Gastrocnemius medialis (tissue), 4 donors: ENCODE measurements at regions not wholly inside any gene's neighbourhood (a gene's known extent, or its start where the extent isn't known, plus 50 kb on each side); places are given as distances from the start of the nearest gene placed in this dataset.
A peak's percentile ranks its signal among the peaks of the same experiment; 100 is the strongest.

Experiments used
- ATAC-seq, 2 donors: fragments of 150-250 bp; one replicate each; pipeline ENCODE4 v1.9.1; 2016
- DNase-seq, 2 donors: peaks; one replicate each; pipeline ENCODE4 v3.0.0-alpha.2; 2019
- H3K27ac ChIP-seq, 4 donors: fragments of 200-600 bp; sonication (generic); 1 replicate in 1 of 4; 2 replicates in 3 of 4; pipeline ENCODE4 v1.5.1; 2016 to 2018; ENCODE audit warnings: mild to moderate bottlenecking in 2 of 4, moderate library complexity in 1 of 4
- H3K27me3 ChIP-seq, 3 donors: fragments of 200-600 bp; sonication (generic) in 2 of 3; 1 replicate in 1 of 3; 2 replicates in 2 of 3; pipeline versions ENCODE4 v1.5.1 to v1.6.0; 2016 to 2019; ENCODE audit warnings: mild to moderate bottlenecking in 1 of 3, moderate library complexity in 1 of 3
- H3K36me3 ChIP-seq, 2 donors: fragments of 200-600 bp; sonication (generic) in 1 of 2; one replicate each; pipeline ENCODE4 v1.5.1; 2017 to 2018
- H3K4me1 ChIP-seq, 2 donors: fragments of 200-600 bp; sonication (generic) in 1 of 2; one replicate each; pipeline ENCODE4 v1.5.1; 2016 to 2017; ENCODE audit warnings: mild to moderate bottlenecking in 2 of 2
- H3K4me3 ChIP-seq, 4 donors: fragments of 200-600 bp; sonication (generic) in 3 of 4; 1 replicate in 1 of 4; 2 replicates in 3 of 4; pipeline ENCODE4 v1.5.1; 2016 to 2019; ENCODE audit warnings: mild to moderate bottlenecking in 2 of 4
- H3K9me3 ChIP-seq, 3 donors: fragments of 200-600 bp; sonication (generic) in 2 of 3; 1 replicate in 1 of 3; 2 replicates in 2 of 3; pipeline ENCODE4 v1.5.1; 2016 to 2019
- POLR2A ChIP-seq, 2 donors: fragments of 450-650 bp; IDR thresholded peaks; one replicate each; pipeline ENCODE4 v1.6.1; 2017; ENCODE audit warnings: antibody characterized with exemption in 2 of 2, mild to moderate bottlenecking in 2 of 2, moderate library complexity in 2 of 2
- in situ Hi-C, 4 donors: fragments of 200-750 bp; cut with MboI; loops; one replicate each; pipeline versions ENCODE4 v1.15.0 to v1.8.0; 2017; ENCODE audit warnings: low sequenced_read_pairs in 4 of 4
- intact Hi-C: fragments of 100-400 bp; cut with DNase I; formaldehyde crosslinking; loops from one replicate; pipeline ENCODE4 v1.15.1; 2023; ENCODE audit warnings: low total_unique reads
- TF ChIP-seq, protein P1 (sequence below), 5 experiments: fragments of 450-650 bp in 3 of 5; fragments of 200-600 bp in 2 of 5; sonication (generic) in 2 of 5; IDR thresholded peaks in 4 of 5; conservative IDR thresholded peaks in 1 of 5; 1 replicate in 4 of 5; 2 replicates in 1 of 5; pipeline ENCODE4 v1.5.1; 2016 to 2019; ENCODE audit warnings: antibody characterized with exemption in 5 of 5, mild to moderate bottlenecking in 3 of 5, moderate library complexity in 3 of 5

GRCh38 chr2:133986881-133987795 lies 266.7 kb upstream of the MGAT5 start:
- peak; percentile 80 to 83 for ATAC-seq

GRCh38 chr2:133988316-133988891 lies 265.5 kb upstream of the MGAT5 start:
- intact Hi-C loops, result no loop called here
- peaks cover 16 to 20% of the 10 kb centered on the region in 2 donors for H3K4me1 ChIP-seq
- ATAC-seq (no peak), DNase-seq (no peak)
- in situ Hi-C loops, result no loop called here
- H3K27ac ChIP-seq, result no peak overlapping the region
- TF ChIP-seq, protein P1, sequence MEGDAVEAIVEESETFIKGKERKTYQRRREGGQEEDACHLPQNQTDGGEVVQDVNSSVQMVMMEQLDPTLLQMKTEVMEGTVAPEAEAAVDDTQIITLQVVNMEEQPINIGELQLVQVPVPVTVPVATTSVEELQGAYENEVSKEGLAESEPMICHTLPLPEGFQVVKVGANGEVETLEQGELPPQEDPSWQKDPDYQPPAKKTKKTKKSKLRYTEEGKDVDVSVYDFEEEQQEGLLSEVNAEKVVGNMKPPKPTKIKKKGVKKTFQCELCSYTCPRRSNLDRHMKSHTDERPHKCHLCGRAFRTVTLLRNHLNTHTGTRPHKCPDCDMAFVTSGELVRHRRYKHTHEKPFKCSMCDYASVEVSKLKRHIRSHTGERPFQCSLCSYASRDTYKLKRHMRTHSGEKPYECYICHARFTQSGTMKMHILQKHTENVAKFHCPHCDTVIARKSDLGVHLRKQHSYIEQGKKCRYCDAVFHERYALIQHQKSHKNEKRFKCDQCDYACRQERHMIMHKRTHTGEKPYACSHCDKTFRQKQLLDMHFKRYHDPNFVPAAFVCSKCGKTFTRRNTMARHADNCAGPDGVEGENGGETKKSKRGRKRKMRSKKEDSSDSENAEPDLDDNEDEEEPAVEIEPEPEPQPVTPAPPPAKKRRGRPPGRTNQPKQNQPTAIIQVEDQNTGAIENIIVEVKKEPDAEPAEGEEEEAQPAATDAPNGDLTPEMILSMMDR (IDR thresholded peaks at IDR 0.05 in 4 of 5, conservative IDR thresholded peaks at IDR 0.05 in 1 of 5), result no peak
- no peak for TF ChIP-seq POLR2A (IDR thresholded peaks at IDR 0.05)
- H3K9me3 ChIP-seq, result no peaks in the 10 kb centered on the region
- no peaks in the 10 kb centered on the region for H3K27me3 ChIP-seq
- H3K4me3 ChIP-seq, result no peak overlapping the region
- no peaks in the 10 kb centered on the region for H3K36me3 ChIP-seq

More at GRCh38 chr2:133986881-133987795, 266.7 kb upstream of the MGAT5 start:
- Histone ChIP-seq H3K4me3 (peak overlapping the region in 3 of 4 donors; percentile 6 to 34 (median 19)), H3K27ac (peak overlapping the region; percentile 32 to 60 (median 56)), H3K27me3 (no peaks in the 10 kb centered on the region), H3K36me3 (no peaks in the 10 kb centered on the region), H3K4me1 (peaks cover 11 to 20% of the 10 kb centered on the region in 2 donors), H3K9me3 (no peaks in the 10 kb centered on the region)
- intact Hi-C loops (no loop called here), in situ Hi-C loops (no loop called here)
- no peak for TF ChIP-seq POLR2A (IDR thresholded peaks at IDR 0.05)
- TF ChIP-seq, protein P1 (IDR thresholded peaks at IDR 0.05 in 4 of 5, conservative IDR thresholded peaks at IDR 0.05 in 1 of 5), result no peak
- DNase-seq, result peak in 1 of 2 donors; percentile 26

- Histone ChIP-seq H3K27me3 (no peaks in the 10 kb centered on the region), H3K36me3 (no peaks in the 10 kb centered on the region), H3K9me3 (no peaks in the 10 kb centered on the region), H3K4me3 (no peak overlapping the region), H3K4me1 (peaks cover 10 to 16% of the 10 kb centered on the region in 2 donors), H3K27ac (no peak overlapping the region)
- ATAC-seq (no peak), DNase-seq (no peak)
- in situ Hi-C loops, result no loop called here
- intact Hi-C loops, result no loop called here
- TF ChIP-seq, protein P1 (IDR thresholded peaks at IDR 0.05 in 4 of 5, conservative IDR thresholded peaks at IDR 0.05 in 1 of 5), result no peak
- TF ChIP-seq POLR2A (IDR thresholded peaks at IDR 0.05), result no peak
Observed at GRCh38 chr2:133991606-133992168, 262.2 kb upstream of the MGAT5 start.

DNA sequence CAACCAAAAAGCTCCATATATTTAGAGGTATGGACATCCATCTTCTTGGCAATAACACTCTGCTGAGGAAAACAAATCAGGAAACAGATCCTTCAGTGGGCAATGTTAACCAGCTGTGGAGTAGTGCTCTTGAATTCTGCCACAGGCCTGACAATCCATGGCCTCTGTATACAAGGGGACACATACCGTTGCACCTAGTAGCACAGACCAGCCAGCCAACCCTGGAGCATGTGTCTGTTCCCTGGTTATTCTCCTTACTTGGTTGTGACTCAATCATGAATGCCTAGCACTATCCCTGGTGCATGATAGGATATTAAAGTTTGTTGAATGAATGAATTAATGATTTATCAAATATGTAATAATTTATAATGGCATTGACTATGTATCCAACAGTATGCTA lies 261.4 kb upstream of the MGAT5 start:
- intact Hi-C loops, result no loop called here
- no peak overlapping the region for H3K27ac ChIP-seq
- peaks cover 3 to 8% of the 10 kb centered on the region in 2 donors for H3K4me1 ChIP-seq
- ATAC-seq (no peak), DNase-seq (no peak)
- in situ Hi-C loops, result no loop called here
- H3K9me3 ChIP-seq, result no peaks in the 10 kb centered on the region
- TF ChIP-seq, protein P1 (IDR thresholded peaks at IDR 0.05 in 4 of 5, conservative IDR thresholded peaks at IDR 0.05 in 1 of 5), result no peak
- no peak for TF ChIP-seq POLR2A (IDR thresholded peaks at IDR 0.05)
- H3K4me3 ChIP-seq, result no peak overlapping the region
- no peaks in the 10 kb centered on the region for H3K36me3 ChIP-seq
- no peaks in the 10 kb centered on the region for H3K27me3 ChIP-seq
